ENCODE measurements at regions not wholly inside any gene's neighbourhood (a gene's known extent, or its start where the extent isn't known, plus 50 kb on each side); places are given as distances from the start of the nearest gene placed in this dataset.

DNA sequence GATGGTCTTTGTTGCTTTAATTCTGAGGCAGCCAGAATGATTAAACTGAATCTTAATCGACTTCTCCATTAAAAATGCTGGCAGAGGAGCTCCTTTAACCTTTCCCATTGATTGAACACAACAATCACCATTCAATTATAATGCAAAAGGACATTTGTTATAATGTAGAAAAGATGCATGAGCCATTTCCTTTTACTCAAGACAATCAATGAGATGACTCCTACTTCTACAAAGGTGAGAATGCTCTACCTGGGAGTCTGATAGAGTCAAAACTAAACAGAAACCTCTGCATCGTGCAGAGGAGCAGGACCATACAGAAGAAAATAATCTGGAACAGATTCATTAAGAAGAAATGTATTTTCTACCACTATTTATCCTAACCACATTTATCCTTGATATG, 253.6 kb upstream of the DACH1 start:
- no peak for DNase-seq (ENCODE audit: low read depth in 2 of 2)

DNA sequence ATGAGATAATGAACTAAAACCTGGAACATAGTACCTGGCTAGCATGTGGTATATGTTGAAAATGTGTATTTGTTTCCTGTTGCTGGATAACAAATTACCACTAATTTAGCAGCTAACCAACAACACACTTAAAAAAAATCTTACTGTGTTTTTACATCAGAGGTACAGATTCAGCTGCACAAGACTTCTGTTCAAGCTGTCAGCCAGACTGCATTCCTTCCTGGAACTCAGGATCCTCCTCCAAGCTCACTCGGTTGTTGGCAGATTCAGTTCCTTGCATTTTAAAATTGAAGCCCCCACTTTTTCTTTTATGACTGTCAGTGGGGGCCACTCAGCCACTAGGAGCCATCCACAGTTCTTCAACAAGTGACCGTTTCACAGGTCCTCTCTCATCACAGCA, 246.9 kb upstream of the DACH1 start:
- DNase-seq (ENCODE audit: low read depth in 2 of 2): no peak

DNA sequence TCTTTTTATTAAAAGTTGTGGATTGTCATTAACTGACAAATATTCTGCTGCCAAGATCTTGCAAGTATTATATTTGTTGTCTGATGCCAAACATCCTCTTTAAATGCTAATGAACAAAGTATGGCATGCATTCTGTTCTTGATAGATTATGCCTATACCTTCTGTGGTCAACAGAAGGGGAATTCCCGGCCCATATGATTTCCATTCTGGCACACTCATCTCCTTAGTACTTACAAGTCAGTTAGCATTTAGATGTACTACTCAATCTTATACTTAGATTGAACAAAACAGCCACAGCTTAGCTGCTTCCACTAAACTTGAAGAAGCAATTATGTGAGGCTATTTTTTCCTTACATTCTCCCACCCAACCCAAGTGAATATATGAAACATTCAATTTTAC, 246.1 kb upstream of the DACH1 start:
- no peak for DNase-seq (ENCODE audit: low read depth in 2 of 2)

DNA sequence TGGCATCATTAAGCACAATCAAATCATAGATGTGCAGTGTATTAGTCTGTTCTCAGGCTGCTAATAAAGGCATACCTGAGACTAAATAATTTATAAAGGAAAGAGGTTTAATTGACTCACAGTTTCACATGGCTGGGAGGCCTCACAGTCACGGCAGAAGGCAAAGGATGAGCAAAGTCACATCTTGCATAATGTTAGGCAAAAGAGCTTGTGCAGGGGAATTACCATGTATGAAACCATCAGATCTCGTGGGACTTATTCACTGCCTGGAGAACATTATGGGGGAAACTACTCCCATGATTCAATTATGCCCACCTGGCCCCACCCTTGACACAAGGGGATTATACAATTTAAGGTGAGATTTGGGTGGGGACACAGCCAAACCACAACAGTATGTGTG, 245.2 kb upstream of the DACH1 start:
- no peak for DNase-seq (ENCODE audit: low read depth in 2 of 2)

DNA sequence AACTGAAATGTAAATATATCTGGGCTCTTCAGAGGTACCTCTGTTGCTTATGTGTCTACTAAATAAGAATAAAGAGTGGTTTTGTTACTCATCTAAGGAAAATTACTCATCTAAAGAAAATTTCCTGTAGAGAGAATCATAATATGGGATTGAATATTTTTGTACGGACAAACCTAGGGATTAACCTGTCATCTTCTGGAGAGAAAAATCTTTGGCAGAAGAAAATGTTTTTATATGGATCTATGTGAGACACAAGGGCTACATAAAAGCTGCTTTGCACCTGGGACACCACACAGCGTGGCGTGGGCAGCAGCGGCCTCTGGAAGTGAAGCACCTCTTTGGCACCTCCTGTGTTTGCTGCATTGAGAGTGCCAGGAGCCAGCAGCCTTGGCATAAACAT, 242.9 kb upstream of the DACH1 start:
- no peak for DNase-seq (ENCODE audit: low read depth in 2 of 2)

DNA sequence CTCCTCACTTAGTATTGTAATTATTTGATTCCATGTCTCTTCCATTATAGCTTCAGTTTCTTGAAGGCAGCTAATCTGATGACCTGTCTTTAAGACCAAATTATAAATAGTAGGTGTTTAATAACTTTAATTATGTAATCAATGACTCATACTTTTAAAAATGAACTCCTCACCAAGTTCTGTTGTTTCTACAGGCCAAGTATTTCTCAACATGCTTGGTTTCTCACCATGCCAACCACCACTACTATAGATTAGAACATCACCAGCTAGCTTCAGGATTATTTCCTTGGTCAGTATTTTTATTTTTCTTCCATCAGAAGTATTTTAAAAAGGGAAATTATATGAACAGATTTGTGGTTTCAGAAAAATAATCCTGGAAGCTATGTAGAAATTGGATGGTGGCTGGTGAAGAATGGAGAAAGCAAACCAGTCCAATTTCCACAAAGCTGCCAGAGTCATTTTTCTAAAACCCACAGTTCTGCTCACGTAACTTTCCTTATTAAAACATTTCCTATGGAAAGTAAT, 237.7 kb upstream of the DACH1 start:
- no peak for DNase-seq (ENCODE audit: low read depth in 2 of 2)

DNA sequence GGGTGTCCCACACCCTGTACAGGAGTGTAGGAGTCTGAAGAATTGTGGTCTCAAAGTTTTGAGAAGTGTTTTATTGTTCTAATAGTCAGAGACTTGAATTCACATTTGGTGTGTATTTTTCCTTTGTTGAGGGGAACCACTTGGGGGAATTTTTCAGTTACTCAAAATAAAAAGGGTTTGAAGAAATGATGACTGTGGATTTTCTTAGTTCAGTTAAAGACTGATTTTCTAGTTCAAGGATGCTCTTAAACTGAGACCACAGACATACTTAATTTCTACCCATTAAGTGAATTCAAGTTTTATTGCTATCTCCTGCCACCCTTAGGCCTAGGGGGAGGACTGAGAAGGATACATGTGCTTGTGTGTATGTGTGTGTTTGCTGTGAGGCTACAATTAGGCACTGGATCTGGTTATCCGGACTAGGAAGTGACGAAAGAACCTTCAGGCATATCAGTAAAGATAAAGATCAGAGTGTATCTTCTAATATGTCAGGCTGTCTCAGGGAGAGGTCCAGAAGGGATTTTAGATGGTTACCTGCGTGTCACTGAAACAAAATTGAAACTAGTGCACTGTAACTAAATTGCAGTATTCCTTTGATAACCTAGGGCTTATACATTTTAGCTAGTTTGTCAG, 234.9 kb upstream of the DACH1 start:
- no peak for DNase-seq (ENCODE audit: low read depth in 2 of 2)

DNA sequence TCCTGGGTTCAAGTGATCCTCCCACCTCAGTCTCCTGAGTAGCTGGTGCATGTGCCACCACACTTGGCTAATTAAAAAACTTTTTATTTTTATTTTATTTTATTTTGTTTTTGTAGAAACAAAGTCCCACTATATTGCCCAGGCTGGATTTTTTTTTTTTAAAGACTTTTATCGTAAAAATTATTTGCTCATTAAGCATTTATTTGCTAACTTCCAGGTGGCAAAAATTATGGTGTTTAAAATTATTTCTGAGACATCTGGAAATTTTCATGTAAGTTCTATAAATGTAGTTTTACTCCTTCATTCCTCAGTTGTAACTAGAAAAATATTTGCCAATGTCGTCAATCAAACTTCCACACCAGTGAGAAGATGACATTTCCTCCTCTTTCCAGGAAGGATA, 233.3 kb upstream of the DACH1 start:
- DNase-seq (ENCODE audit: low read depth in 2 of 2): no peak

DNA sequence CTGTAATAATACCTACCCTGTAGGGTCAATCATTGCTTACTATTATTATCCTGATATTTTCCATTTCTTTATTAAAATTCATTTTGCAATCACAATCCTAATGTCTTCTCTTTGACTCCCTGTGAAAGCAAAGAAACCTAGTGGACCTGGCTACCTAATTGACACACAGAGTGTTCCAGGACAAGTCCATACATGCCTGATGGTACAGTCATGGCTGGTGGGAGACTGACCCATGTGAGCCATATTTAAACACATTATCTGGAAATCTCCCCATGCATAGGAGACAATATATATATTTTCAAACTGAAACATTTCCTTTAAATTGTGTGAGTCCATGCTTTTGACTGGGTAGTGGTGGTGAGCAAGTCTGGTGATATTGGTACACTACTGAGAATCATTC, 230.6 kb upstream of the DACH1 start:
- no peak for DNase-seq (ENCODE audit: low read depth in 2 of 2)

DNA sequence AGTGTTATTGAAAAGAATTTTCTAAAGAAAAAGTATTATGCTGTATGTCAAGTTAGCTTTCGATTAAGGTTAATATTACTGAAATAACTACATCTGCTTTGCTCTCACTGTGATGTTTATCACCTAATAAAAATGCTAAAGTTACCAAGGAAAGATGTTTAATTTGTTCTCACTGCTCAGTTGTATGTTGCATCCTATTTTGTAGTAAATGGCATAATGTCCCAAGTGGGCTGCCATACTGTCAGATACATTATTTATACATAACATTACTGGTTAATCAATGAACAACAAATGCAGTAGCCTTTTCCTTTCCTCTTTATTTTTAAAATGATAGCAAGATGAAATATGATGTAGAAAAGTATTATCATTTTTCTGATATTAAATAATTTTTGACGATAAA, 226.3 kb upstream of the DACH1 start:
- DNase-seq (ENCODE audit: low read depth in 2 of 2): no peak

DNA sequence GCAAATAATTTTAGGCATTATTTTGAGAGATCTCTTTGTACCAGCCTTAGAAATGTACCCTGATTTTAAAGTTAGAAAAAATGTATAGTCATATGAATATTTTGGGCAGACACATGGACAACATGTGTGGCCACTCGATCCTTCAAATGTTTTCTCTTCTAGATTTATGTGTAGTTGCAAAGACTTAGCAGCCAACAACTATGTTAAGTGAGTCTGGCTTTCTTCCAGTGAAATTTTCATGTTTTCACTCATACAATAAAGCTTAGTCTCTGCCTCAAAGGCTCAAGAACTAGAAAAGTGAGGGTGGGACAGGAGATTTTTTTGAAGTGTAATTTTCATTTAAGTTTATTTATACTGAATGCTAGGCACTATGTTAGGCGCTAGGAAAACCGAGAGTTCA, 207.7 kb upstream of the DACH1 start:
- no peak for DNase-seq (ENCODE audit: low read depth in 2 of 2)

DNA sequence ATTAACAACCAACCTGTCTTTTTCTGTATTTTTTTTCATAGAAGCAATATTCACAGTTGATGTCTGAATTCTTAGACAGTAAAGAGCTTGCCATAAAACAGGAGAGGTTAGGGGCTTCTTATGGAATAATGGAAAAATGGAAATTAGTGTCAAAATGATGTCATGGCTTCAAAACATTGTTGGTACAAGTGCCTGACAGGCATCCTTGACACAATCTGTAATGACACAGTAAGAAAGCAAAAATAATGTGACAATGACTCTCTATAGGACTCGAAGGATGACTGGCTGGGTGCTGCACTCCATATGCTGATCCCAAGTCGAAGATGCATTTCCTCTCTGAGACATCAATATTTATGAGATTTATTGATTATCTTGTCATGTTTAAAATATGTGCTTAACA, 205.3 kb upstream of the DACH1 start:
- no peak for DNase-seq (ENCODE audit: low read depth in 2 of 2)

DNA sequence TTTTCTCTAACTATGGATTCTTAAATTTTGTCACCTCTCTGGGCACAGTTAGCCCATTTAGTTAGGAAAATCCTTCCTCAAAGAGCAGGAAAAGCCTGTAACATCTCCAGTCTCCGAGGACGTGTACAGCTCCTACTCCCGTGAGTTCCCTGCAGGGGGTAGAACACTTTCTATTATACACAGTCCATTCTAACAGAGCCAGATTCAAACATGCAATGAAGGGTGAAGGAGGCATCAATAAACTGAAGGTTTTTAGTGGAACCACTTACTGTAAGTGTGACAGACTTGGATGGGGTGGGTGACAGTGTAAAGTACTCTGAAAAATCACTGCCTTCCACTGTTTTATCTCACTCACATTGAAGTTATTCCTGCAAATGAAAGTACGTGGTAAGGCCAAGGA, 204.7 kb upstream of the DACH1 start:
- DNase-seq (ENCODE audit: low read depth in 2 of 2): no peak

DNA sequence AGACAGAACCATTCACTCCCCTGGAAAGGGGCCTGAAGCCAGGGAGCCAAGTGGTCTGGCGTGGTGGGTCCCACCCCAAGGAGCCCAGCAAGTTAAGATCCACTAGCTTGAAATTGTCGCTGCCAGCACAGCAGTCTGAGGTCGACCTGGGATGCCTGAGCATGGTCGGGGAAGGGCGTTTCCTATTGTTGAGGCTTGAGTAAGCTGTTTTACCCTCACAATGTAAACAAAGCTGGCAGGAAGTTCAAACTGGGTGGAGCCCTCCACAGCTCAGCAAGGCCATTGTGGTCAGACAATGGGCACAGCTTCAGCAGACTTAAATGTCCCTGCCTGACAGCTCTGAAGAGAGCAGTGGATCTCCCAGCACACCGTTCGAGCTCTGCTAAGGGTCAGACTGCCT, 195.6 kb upstream of the DACH1 start:
- no peak for DNase-seq (ENCODE audit: low read depth in 2 of 2)

DNA sequence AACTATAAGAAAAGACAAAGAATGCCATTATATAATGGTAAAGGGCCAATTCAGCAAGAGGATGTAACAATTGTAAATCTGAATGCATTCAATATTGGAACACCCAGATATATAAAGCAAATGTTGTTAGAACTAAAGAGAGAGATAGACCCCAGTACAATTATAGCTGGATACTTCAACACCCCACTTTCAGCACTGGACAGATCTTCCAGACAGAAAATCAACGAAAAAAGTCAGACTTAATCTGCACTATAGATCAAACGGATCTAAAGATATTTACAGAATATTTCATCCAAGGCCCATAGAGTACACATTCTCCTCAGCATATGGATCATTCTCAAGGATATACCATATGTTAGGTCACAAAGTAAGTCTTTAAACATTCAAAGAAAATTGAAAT, 194.6 kb upstream of the DACH1 start:
- no peak for DNase-seq (ENCODE audit: low read depth in 2 of 2)

DNA sequence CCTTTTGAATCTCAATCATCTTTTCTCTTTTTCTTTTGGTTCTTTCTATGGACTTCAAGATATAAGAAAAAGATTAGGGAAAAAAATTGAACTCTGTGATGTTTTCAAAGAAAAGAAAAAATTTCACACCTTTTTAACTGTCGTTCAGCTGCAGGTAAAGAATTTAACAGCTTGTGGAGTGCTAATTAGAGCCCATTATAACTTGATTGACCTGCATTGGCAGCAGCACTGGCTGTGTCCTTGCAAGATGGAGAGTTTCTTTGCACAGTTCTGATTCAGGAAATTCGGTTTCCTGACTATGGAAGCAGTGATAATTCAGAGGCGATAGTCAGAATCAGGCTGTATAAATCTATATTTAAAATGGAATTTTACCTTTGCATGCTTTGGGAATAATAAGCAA, 183.2 kb upstream of the DACH1 start:
- DNase-seq (ENCODE audit: low read depth in 2 of 2): no peak

DNA sequence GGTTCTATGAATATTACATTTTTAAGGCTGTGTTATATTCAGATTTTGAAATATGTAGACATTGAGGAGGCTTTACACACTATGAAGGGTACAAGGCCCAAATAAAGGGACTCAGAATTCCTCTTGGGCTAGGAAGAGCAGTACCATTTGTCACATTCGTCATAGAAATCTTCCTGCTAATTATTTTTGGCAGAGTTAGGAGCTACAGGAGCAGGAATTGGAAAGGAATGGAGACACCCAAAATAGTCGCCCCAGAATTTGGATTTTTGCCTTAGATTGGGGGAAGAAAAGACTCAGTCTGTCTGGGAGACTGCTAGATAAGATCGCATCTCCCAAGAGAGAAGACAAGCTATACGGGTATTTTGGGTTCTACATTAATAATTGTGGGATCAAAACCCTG, 176.4 kb upstream of the DACH1 start:
- no peak for DNase-seq (ENCODE audit: low read depth in 2 of 2)

DNA sequence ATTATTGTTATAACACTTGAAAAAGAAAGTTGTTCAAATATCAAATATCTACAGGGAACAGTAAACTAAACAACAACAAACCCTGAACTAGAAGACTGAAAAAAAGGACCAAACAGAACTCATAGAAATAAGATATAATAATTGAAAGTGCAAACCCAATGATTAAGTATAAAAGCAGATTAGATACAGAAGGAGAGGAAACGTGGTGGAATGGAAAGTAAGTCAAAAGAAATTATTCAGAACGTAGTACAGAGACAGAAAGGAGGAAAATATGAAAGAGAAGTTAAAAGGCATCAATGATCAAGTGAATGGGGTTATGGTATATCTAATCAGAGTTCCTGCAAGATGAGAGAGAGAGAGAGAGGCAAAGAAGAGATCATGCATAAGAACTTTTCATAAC, 174.2 kb upstream of the DACH1 start:
- DNase-seq (ENCODE audit: low read depth in 2 of 2): no peak

DNA sequence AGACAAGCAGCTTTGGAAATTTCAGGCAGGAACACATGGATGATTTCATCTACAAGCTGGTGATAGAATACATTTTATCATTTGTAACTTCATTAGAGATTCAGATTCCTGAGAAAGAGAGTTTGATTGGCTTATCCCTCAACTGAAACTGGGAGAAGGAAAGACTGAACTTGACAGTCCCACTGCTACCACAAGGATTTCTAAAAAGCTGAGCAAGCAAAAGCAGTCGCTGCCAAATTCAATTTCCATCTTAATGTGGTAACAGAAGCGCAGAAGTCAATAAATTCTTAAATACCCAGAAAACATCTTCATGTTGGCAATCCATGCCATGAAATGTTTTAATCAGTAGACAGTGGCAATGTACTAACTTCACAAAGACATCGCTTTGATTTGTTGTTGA, 172.1 kb upstream of the DACH1 start:
- no peak for DNase-seq (ENCODE audit: low read depth in 2 of 2)

DNA sequence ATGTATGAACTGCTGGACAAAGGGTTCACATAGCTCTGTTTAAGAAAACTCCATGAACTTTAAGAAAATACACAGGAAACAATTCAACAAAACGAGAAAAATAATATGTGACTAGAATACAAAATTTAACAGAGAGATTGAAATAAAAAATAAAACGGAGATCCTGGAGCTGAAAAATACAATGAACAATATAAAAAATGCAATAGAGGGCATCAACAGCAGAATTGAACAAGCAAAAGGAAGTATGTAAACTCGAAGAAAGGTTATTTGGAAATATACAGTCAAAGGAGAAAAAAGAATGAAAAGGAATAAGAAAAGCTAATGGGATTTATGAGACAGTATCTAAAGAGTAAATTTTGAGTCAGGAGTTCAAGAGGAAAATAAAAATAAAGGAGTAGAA, 163.0 kb upstream of the DACH1 start:
- no peak for DNase-seq (ENCODE audit: low read depth in 2 of 2)

DNA sequence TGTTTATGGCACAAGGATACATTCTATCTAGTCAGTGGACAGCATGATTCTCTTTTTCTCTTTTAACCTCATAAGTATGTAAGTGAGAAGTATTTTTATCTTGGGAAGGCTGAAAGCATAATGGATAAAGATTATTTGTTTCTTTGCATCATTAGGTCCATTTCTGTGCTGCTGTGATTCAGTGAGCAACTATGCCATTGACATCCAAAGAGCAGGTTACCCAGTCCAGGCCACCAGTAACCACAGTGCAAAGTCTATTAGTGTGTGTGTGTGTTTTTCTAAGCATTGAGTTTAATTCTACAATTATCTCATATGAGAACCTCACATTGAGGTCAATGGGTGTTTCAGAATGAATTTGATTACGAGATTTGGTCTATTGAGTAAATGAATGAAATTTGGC, 158.8 kb upstream of the DACH1 start:
- DNase-seq (ENCODE audit: low read depth in 2 of 2): no peak

DNA sequence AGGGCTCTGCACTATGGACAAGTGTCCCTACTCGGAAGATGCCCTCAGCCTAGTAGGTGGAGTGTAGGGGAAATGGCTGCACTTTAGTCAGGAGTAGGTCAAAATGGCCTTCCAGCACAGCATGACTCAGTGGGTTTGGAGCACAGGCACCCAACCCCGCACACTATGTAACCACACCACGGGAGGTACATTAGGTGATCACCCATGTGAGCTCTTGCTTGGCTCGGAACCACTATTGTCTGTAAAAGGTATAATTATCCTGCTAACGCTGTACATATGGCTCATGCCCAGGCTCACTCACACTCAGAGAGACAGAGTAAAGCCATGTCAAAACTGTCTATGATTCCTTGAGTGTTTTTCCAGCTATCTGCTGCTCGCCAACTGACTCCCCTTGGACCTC, 156.9 kb upstream of the DACH1 start:
- no peak for DNase-seq (ENCODE audit: low read depth in 2 of 2)

DNA sequence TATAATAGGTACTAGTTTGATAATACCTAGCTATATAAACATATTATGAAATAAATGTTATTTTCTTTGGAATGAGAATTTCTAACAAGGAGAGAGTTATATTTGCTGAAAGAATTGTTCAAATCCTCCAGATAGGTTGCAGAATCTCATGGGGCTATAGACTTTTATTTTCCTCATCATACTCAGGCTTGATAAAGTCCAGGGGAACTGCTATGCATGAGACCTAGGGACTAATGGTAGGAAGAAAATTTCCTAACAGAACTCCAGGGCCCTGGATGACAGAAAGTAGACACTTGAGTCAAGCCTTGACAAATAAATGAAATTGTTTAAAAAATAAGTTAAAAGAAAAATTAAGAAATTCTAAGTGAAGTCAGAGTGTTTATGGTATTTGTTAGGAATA, 138.5 kb upstream of the DACH1 start:
- DNase-seq (ENCODE audit: low read depth in 2 of 2): no peak

DNA sequence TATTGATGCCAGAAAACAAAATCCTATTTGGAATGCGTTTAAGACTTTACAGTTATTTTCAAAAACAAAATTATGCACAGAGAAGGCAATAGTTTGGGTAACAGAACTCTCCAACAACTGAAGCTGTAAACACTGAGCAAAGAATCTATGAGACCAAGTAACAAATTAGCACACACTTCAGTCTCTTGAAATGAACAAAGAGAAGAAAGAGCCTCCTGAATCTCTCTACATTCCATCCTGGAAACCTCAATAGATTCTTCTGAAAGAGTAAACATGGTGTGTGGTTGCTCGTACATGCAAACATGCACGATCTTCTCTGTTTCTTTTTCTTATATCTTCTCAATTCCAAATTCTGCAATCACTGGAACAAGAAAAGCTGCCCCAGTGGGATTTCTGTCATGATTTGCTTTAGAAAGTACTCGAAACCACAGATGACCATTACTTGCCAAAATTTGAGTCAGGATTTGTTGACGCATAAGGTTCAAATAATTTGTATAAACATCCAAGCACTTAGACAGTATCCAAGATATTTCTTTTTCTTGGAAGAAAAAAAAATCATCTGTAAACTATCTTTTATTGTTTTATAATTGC, 137.9 kb upstream of the DACH1 start:
- DNase-seq (ENCODE audit: low read depth in 2 of 2): no peak

Data from stimulated activated CD8-positive, alpha-beta memory T cell treated with anti-CD3 and anti-CD28 coated beads, Interleukin-15, amount 100 ng/mL, for 48 hours (primary cell).